ENCODE measurements at regions not wholly inside any gene's neighbourhood (a gene's known extent, or its start where the extent isn't known, plus 50 kb on each side); places are given as distances from the start of the nearest gene placed in this dataset.

- Histone ChIP-seq H3K27me3 (no peaks in the 10 kb centered on the region), H3K4me1 (no peaks in the 10 kb centered on the region), H3K9me3 (no peaks in the 10 kb centered on the region), H3K36me3 (no peaks in the 10 kb centered on the region), H3K27ac (no peak overlapping the region), H3K4me3 (no peak overlapping the region)
- DNase-seq = no peak
- intact Hi-C loops (cut with DNase I; ENCODE audit: low total_unique reads) = no loop called here
- TF ChIP-seq CTCF (IDR thresholded peaks at IDR 0.05) (no peak), POLR2A (IDR thresholded peaks at IDR 0.05) (no peak)
These were observed 376.1 kb upstream of the RBFOX1 start for GRCh38 chr16:6956511-6956910.

GRCh38 chr16:6955303-6955702, 377.3 kb upstream of the RBFOX1 start:
- Histone ChIP-seq H3K9me3 (no peaks in the 10 kb centered on the region), H3K27ac (no peak overlapping the region), H3K27me3 (no peaks in the 10 kb centered on the region), H3K36me3 (no peaks in the 10 kb centered on the region), H3K4me1 (no peaks in the 10 kb centered on the region), H3K4me3 (no peak overlapping the region)
- no peak for TF ChIP-seq POLR2A (IDR thresholded peaks at IDR 0.05)
- no peak for TF ChIP-seq CTCF (IDR thresholded peaks at IDR 0.05)
- DNase-seq = no peak
- intact Hi-C loops (cut with DNase I; ENCODE audit: low total_unique reads) = no loop called here

GRCh38 chr16:6949240-6949639, 383.4 kb upstream of the RBFOX1 start:
- H3K4me1 ChIP-seq = no peaks in the 10 kb centered on the region
- H3K4me3 ChIP-seq = no peak overlapping the region
- H3K36me3 ChIP-seq = no peaks in the 10 kb centered on the region
- intact Hi-C loops (cut with DNase I; ENCODE audit: low total_unique reads) = no loop called here
- H3K27me3 ChIP-seq = no peaks in the 10 kb centered on the region
- DNase-seq = no peak
- H3K27ac ChIP-seq = no peak overlapping the region
- no peaks in the 10 kb centered on the region for H3K9me3 ChIP-seq
- TF ChIP-seq CTCF (IDR thresholded peaks at IDR 0.05) (no peak), POLR2A (IDR thresholded peaks at IDR 0.05) (no peak)

GRCh38 chr16:6947291-6947690, 385.4 kb upstream of the RBFOX1 start:
- intact Hi-C loops (cut with DNase I; ENCODE audit: low total_unique reads) = no loop called here
- no peak overlapping the region for H3K4me3 ChIP-seq
- H3K27ac ChIP-seq = no peak overlapping the region
- no peaks in the 10 kb centered on the region for H3K27me3 ChIP-seq
- no peak for DNase-seq
- H3K36me3 ChIP-seq = no peaks in the 10 kb centered on the region
- H3K4me1 ChIP-seq = no peaks in the 10 kb centered on the region
- TF ChIP-seq CTCF (IDR thresholded peaks at IDR 0.05) (no peak), POLR2A (IDR thresholded peaks at IDR 0.05) (no peak)
- no peaks in the 10 kb centered on the region for H3K9me3 ChIP-seq

- DNase-seq = no peak
- intact Hi-C loops (cut with DNase I; ENCODE audit: low total_unique reads) = no loop called here
- Histone ChIP-seq H3K36me3 (no peaks in the 10 kb centered on the region), H3K27me3 (no peaks in the 10 kb centered on the region), H3K9me3 (no peaks in the 10 kb centered on the region), H3K4me1 (no peaks in the 10 kb centered on the region), H3K4me3 (no peak overlapping the region), H3K27ac (no peak overlapping the region)
- TF ChIP-seq CTCF (IDR thresholded peaks at IDR 0.05) (no peak), POLR2A (IDR thresholded peaks at IDR 0.05) (no peak)
These were observed 385.8 kb upstream of the RBFOX1 start for GRCh38 chr16:6946802-6947201.

All from uterus (tissue), 3 donors.